Testis (tissue), 2 donors: ENCODE measurements at regions not wholly inside any gene's neighbourhood (a gene's known extent, or its start where the extent isn't known, plus 50 kb on each side); places are given as distances from the start of the nearest gene placed in this dataset.

Experiments used
- DNase-seq: peaks from one replicate; pipeline ENCODE4 v3.0.0-alpha.2; 2019
- H3K27ac ChIP-seq, 2 donors: fragments of 200-600 bp; sonication (generic); one replicate each; pipeline ENCODE4 v1.5.1; 2019
- H3K27me3 ChIP-seq: fragments of 200-600 bp; sonication (generic); one replicate; pipeline ENCODE4 v1.5.1; 2019
- H3K36me3 ChIP-seq: fragments of 200-600 bp; sonication (generic); one replicate; pipeline ENCODE4 v1.5.1; 2017; ENCODE audit warnings: low read depth; ENCODE audit errors: missing control alignments
- H3K4me1 ChIP-seq: fragments of 200-600 bp; sonication (generic); one replicate; pipeline ENCODE4 v1.5.1; 2019
- H3K4me3 ChIP-seq, 2 donors: fragments of 200-600 bp; sonication (generic); one replicate each; pipeline ENCODE4 v1.5.1; 2017 to 2019
- H3K9me3 ChIP-seq: fragments of 200-600 bp; sonication (generic); one replicate; pipeline ENCODE4 v1.5.1; 2017
- CTCF ChIP-seq, 3 experiments: fragments of 450-650 bp in 2 of 3; fragments of 200-600 bp in 1 of 3; sonication (generic) in 1 of 3; IDR thresholded peaks; one replicate each; pipeline ENCODE4 v1.5.1; 2016 to 2019; ENCODE audit warnings: antibody characterized with exemption in 3 of 3, mild to moderate bottlenecking in 2 of 3, moderate library complexity in 1 of 3
- POLR2A ChIP-seq: fragments of 450-650 bp; IDR thresholded peaks from one replicate; pipeline ENCODE4 v1.6.1; 2017; ENCODE audit warnings: antibody characterized with exemption, mild to moderate bottlenecking, moderate library complexity
- WGBS, 2 donors: methylation state at CpG; one replicate each; pipeline ENCODE4 v1.1.5; 2018; 5-methylcytosine and 5-hydroxymethylcytosine counted together
- intact Hi-C: fragments of 100-400 bp; cut with DNase I; formaldehyde crosslinking; loops from one replicate; pipeline ENCODE4 v1.15.1; 2023; ENCODE audit warnings: low total_unique reads

- H3K36me3 ChIP-seq = no peaks in the 10 kb centered on the region
- H3K4me3 ChIP-seq = no peak overlapping the region
- intact Hi-C loops = no loop called here
- no peaks in the 10 kb centered on the region for H3K27me3 ChIP-seq
- H3K27ac ChIP-seq = no peak overlapping the region
- no peak for DNase-seq
- H3K9me3 ChIP-seq = no peaks in the 10 kb centered on the region
- WGBS, 2 donors = 95% methylated on average over 4 of the region's 4 CpGs
- TF ChIP-seq CTCF (IDR thresholded peaks at IDR 0.05) (no peak), POLR2A (no peak)
- peaks cover 10% of the 10 kb centered on the region for H3K4me1 ChIP-seq
Measured at GRCh38 chr1:234674218-234674815, 64.3 kb upstream of the IRF2BP2 start.

- DNase-seq = peak; percentile 30
- intact Hi-C loops = no loop called here
- TF ChIP-seq CTCF (IDR thresholded peaks at IDR 0.05) = no peak
- TF ChIP-seq POLR2A = no peak
- WGBS, 2 donors = 75 to 88% methylated on average over 12 of the region's 12 CpGs
- Histone ChIP-seq H3K27me3 (no peaks in the 10 kb centered on the region), H3K9me3 (no peaks in the 10 kb centered on the region), H3K4me3 (no peak overlapping the region), H3K4me1 (peaks cover 10% of the 10 kb centered on the region), H3K27ac (no peak overlapping the region), H3K36me3 (no peaks in the 10 kb centered on the region)
Measured at GRCh38 chr1:234672349-234673135, 62.6 kb upstream of the IRF2BP2 start.

- Histone ChIP-seq H3K9me3 (no peaks in the 10 kb centered on the region), H3K4me3 (no peak overlapping the region), H3K4me1 (peaks cover 11% of the 10 kb centered on the region), H3K27me3 (no peaks in the 10 kb centered on the region), H3K27ac (peak overlapping the region in 1 of 2 donors; percentile 28), H3K36me3 (no peaks in the 10 kb centered on the region)
- WGBS, 2 donors = 77 to 78% methylated on average over 10 of the region's 10 CpGs
- TF ChIP-seq POLR2A (no peak), CTCF (IDR thresholded peaks at IDR 0.05) (no peak)
- intact Hi-C loops = no loop called here
- no peak for DNase-seq
Measured at GRCh38 chr1:234670967-234671626, 61.1 kb upstream of the IRF2BP2 start.

GRCh38 chr1:234669499-234669898, 59.5 kb upstream of the IRF2BP2 start:
- H3K4me1 ChIP-seq = peaks cover 25% of the 10 kb centered on the region
- no peak overlapping the region for H3K27ac ChIP-seq
- H3K36me3 ChIP-seq = no peaks in the 10 kb centered on the region
- H3K9me3 ChIP-seq = no peaks in the 10 kb centered on the region
- no peak for TF ChIP-seq POLR2A
- TF ChIP-seq CTCF (IDR thresholded peaks at IDR 0.05) = no peak
- H3K4me3 ChIP-seq = no peak overlapping the region
- no peaks in the 10 kb centered on the region for H3K27me3 ChIP-seq
- 96 to 100% methylated on average over 1 of the region's 1 CpG for WGBS, 2 donors
- no peak for DNase-seq
- intact Hi-C loops = no loop called here
